WERI-Rb-1 (cell line): ENCODE measurements at regions not wholly inside any gene's neighbourhood (a gene's known extent, or its start where the extent isn't known, plus 50 kb on each side); places are given as distances from the start of the nearest gene placed in this dataset.

Experiments
- DNase-seq: peaks from one replicate; pipeline ENCODE4 v3.0.0-alpha.2; 2020
- H3K27ac ChIP-seq: fragments of 250-450 bp; sonication (Bioruptor Pico); 2 replicates; pipeline ENCODE4 v1.5.1; 2020; ENCODE audit warnings: mild to moderate bottlenecking, moderate library complexity
- H3K27me3 ChIP-seq: fragments of 250-450 bp; sonication (Bioruptor Pico); 2 replicates; pipeline ENCODE4 v1.5.1; 2021; ENCODE audit warnings: mild to moderate bottlenecking, low read depth, moderate library complexity; ENCODE audit not compliant: insufficient read depth, severe bottlenecking
- H3K36me3 ChIP-seq: fragments of 250-450 bp; sonication (Bioruptor Pico); 2 replicates; pipeline ENCODE4 v1.5.1; 2020; ENCODE audit warnings: mild to moderate bottlenecking, moderate library complexity
- H3K4me3 ChIP-seq: 2 replicates; pipeline ENCODE4 v1.5.1; 2011; ENCODE audit warnings: low read depth, mild to moderate bottlenecking, control low read depth, low read length
- H3K9me3 ChIP-seq: fragments of 250-450 bp; sonication (Bioruptor Pico); 2 replicates; pipeline ENCODE4 v1.5.1; 2021; ENCODE audit warnings: mild to moderate bottlenecking, moderate library complexity; ENCODE audit not compliant: severe bottlenecking
- TF ChIP-seq, protein P1 (sequence below): IDR thresholded peaks from 2 replicates; pipeline ENCODE4 v1.5.1; 2011; ENCODE audit warnings: low read depth, mild to moderate bottlenecking, control low read depth, inconsistent platforms, low read length

DNA sequence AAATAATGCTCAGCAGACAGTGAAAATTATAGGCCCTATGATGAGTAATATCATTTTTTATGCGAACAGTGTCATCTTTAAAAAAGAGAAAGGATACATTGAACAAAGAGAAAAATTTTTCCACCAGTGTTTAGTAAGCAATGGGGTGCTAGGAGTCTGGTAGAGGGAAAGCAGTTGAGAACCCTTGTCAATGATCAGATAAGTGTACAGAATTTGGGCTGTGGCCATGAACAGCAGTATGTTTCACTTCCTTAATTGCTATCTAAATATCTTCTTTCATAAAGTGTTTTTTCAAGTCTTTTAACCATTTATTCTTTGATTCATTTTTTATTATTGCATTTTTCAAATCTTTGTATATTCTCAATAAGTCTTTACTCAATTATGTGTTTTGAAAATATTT, 750.7 kb upstream of the KCND2 start:
- Histone ChIP-seq H3K4me3 (no peak overlapping the region), H3K27ac (no peak overlapping the region), H3K27me3 (no peaks in the 10 kb centered on the region), H3K36me3 (no peaks in the 10 kb centered on the region), H3K9me3 (no peaks in the 10 kb centered on the region)
- no peak for DNase-seq
- TF ChIP-seq, protein P1, sequence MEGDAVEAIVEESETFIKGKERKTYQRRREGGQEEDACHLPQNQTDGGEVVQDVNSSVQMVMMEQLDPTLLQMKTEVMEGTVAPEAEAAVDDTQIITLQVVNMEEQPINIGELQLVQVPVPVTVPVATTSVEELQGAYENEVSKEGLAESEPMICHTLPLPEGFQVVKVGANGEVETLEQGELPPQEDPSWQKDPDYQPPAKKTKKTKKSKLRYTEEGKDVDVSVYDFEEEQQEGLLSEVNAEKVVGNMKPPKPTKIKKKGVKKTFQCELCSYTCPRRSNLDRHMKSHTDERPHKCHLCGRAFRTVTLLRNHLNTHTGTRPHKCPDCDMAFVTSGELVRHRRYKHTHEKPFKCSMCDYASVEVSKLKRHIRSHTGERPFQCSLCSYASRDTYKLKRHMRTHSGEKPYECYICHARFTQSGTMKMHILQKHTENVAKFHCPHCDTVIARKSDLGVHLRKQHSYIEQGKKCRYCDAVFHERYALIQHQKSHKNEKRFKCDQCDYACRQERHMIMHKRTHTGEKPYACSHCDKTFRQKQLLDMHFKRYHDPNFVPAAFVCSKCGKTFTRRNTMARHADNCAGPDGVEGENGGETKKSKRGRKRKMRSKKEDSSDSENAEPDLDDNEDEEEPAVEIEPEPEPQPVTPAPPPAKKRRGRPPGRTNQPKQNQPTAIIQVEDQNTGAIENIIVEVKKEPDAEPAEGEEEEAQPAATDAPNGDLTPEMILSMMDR: no peak

DNA sequence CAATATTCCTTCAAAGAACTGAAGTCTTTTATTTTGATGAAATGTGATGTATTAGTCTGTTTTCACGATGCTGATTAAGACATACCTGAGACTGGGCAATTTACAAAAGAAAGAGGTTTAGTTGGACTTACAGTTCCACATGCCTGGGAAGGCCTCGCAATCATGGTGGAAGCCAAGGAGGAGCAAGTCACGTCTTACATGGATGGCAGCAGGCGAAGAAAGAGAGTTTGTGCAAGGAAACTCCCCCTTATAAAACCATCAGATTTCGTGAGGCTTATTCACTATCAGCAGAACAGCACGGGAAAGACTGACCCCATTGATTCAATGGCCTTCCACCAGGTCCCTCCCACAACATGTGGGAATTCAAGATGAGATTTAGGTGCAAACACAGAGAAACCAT, 750.3 kb upstream of the KCND2 start:
- Histone ChIP-seq H3K9me3 (no peaks in the 10 kb centered on the region), H3K4me3 (no peak overlapping the region), H3K36me3 (no peaks in the 10 kb centered on the region), H3K27ac (no peak overlapping the region), H3K27me3 (no peaks in the 10 kb centered on the region)
- no peak for DNase-seq
- TF ChIP-seq, protein P1: no peak

DNA sequence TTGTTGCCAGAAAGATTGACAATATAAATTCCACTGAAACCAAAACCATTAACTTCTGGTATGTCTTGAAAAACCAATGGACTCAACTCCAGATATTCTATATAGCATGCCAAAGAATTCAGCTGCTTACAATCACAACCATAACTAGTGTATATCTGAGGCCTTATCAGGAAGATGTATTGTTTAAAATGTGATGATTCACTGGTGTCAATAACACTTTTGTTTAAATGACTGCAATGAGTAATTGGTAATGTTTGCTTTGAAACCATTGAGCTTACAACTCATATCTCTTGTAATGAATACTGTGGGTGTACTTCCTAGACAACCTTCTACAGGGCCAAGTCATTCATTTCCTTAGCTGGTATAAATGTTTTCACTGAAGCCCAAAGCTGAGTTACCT, 727.9 kb upstream of the KCND2 start:
- H3K9me3 ChIP-seq: no peaks in the 10 kb centered on the region
- no peak for DNase-seq
- H3K4me3 ChIP-seq: no peak overlapping the region
- TF ChIP-seq, protein P1: no peak
- no peaks in the 10 kb centered on the region for H3K36me3 ChIP-seq
- H3K27me3 ChIP-seq: no peaks in the 10 kb centered on the region
- no peak overlapping the region for H3K27ac ChIP-seq

DNA sequence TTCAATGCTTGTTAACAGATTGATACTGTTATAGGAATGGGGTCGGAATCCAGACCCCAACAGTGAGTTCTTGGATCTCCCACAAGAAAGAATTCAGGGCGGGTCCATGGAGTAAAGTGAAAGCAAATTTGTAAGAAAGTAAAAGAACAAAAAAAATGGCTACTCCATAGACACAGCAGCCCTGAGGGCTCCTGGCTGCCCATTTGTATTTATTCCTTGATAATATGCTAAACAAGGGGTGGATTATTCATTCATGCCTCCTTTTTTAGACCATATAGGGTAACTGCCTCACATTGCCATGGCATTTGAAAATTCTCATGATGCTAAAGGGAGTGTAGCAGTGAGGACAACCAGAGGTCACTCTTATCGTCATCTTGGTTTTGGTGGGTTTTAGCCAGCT, 717.2 kb upstream of the KCND2 start:
- no peaks in the 10 kb centered on the region for H3K27me3 ChIP-seq
- no peak overlapping the region for H3K4me3 ChIP-seq
- no peak for DNase-seq
- H3K27ac ChIP-seq: no peak overlapping the region
- no peaks in the 10 kb centered on the region for H3K36me3 ChIP-seq
- TF ChIP-seq, protein P1: no peak
- H3K9me3 ChIP-seq: no peaks in the 10 kb centered on the region

DNA sequence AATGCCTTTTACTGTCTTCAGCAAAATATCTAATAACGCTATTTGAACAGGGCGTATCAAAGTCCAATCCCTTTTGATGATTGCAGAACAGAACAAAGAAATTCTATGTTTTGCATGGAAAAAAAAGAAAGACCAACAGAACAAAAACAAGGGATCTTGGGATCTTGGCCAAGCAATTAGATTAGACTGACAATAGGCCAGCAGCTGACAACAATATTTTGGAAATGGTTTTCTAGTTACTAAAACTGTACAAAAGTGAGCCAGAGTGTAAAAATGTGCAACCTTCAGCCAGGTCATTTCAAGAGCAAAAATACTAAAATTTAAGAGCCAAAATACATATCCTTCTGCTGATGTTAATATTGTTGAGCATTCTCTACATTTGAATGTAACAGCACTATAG, 716.5 kb upstream of the KCND2 start:
- Histone ChIP-seq H3K27ac (no peak overlapping the region), H3K27me3 (no peaks in the 10 kb centered on the region), H3K9me3 (no peaks in the 10 kb centered on the region), H3K4me3 (no peak overlapping the region), H3K36me3 (no peaks in the 10 kb centered on the region)
- no peak for DNase-seq
- TF ChIP-seq, protein P1: no peak

DNA sequence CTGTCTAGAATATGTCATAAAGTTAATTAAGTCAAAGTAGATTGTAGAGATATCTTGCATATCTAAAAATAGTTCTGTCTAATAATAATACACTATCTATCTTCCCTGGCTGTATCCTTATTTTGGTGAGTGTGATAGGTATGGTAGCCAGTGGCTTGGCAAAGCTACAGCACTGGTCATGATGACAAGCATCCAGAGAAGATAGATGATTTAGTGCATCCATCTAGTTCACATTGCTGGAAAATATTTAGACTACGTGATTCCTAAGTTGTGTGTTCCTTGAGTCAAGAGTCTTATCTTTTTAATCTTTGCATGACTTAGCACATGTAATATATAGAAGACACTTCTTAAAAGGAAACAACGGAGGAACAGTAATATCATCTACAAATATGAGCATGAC, 711.2 kb upstream of the KCND2 start:
- DNase-seq: no peak
- Histone ChIP-seq H3K4me3 (no peak overlapping the region), H3K36me3 (no peaks in the 10 kb centered on the region), H3K27ac (no peak overlapping the region), H3K27me3 (no peaks in the 10 kb centered on the region), H3K9me3 (no peaks in the 10 kb centered on the region)
- TF ChIP-seq, protein P1: no peak
